ENCODE measurements at regions not wholly inside any gene's neighbourhood (a gene's known extent, or its start where the extent isn't known, plus 50 kb on each side); places are given as distances from the start of the nearest gene placed in this dataset.

- in situ Hi-C loops (cut with HindIII; ENCODE audit: low pct_unique_long_range_greater_than_20kb, low sequenced_read_pairs) = no loop called here
- TF ChIP-seq JUND (IDR thresholded peaks at IDR 0.05; ENCODE audit: low read depth) = no peak
- no peak for DNase-seq (ENCODE audit: low read depth in 1 of 2, low spot score in 1 of 2)
Observed at GRCh38 chr4:18953613-18954012, 932.1 kb upstream of the LCORL start.

DNA sequence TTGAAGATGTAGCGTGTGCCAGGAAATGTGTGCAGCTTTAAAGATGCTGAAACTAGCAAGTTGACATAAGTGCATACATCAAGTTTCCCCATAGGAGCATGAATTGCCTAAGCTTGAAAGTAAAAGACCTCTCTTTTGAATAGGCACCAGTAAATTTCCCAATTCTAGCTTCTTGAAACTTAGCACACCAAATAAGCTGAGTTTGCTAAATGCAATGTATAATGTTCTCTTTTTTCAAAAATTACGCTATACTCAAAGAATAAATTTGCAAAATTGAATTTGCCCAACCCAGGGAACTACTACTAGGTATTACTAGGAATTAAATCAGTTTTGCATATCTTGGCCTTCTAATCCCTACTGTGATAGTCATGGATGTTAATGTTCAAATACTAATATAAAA, 923.9 kb upstream of the LCORL start:
- TF ChIP-seq JUND (IDR thresholded peaks at IDR 0.05; ENCODE audit: low read depth) = no peak
- no peak for DNase-seq (ENCODE audit: low read depth in 1 of 2, low spot score in 1 of 2)
- in situ Hi-C loops (cut with HindIII; ENCODE audit: low pct_unique_long_range_greater_than_20kb, low sequenced_read_pairs) = no loop called here

DNA sequence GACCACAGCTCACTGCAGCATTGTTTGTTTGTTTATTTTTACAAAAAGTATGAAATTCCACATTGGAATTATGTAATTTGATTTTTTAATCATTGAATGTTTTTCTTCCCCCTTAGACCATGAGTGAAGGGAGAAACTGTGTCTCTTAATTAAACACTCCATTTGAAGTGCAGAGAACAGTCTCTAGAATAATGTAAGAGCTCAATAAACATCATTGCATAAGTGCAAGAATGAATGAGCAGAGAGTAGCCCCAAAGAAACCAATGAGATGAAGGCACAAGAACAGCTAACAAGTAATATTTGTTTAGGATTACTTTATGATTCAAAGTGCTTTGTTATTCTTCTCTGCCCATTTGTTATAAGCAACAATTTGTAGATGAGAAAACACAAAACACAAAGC, 921.3 kb upstream of the LCORL start:
- TF ChIP-seq JUND (IDR thresholded peaks at IDR 0.05; ENCODE audit: low read depth) = no peak
- DNase-seq (ENCODE audit: low read depth in 1 of 2, low spot score in 1 of 2) = no peak
- in situ Hi-C loops (cut with HindIII; ENCODE audit: low pct_unique_long_range_greater_than_20kb, low sequenced_read_pairs) = no loop called here

DNA sequence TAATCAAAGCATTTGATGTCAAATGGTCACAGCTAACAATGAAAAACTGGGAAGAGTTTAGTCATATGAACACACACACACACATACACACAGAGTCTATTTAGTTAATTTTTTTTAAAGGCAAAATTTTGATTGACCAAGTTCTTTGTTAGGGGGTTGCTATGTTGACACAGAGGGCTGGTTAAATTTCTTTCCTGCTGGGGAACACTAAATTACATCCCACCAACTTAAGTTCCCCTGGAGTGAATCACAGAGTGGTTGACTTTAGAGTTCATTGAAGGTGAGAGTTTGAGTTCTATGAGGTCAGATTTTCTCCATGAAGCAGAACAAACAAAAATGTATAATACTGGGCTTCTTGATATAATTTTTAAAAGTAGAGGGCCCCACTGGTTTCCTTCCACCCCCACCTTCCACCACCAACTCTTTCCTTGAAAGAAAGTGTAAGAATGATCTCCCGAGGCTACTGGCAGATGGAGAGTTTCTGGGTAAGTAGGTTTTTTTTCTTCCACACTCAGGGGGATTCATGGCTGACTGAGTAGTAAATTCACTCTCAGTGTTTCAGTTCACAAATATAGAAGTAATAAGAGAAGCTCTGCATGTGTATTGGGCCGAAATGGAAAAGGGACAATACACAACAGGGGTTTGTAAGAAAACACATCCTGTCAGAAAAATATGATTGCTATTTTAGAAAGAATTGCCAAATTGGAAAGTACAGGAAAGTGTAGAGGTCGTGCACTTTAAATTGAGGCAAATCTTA, 917.0 kb upstream of the LCORL start:
- DNase-seq (ENCODE audit: low read depth in 1 of 2, low spot score in 1 of 2) = no peak
- no peak for TF ChIP-seq JUND (IDR thresholded peaks at IDR 0.05; ENCODE audit: low read depth)
- in situ Hi-C loops (cut with HindIII; ENCODE audit: low pct_unique_long_range_greater_than_20kb, low sequenced_read_pairs) = no loop called here

DNA sequence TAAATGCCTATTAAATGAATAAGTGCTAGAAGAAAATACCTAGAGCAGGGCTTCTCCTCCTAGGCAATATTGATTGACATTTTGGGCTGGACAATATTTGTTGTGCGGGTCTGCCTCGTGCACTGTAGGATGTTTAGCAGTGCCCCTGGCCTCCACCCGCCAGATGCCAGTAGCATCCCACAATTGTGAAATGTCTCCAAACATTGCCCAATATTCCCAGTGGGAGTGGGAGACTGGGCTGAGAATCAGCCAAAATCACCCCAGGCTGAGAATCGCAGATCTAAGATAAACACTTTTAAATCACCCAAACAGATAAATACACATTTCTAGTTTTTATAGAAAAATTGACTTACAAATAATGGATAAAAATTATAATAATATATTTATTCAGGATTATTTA, 916.2 kb upstream of the LCORL start:
- no peak for TF ChIP-seq JUND (IDR thresholded peaks at IDR 0.05; ENCODE audit: low read depth)
- in situ Hi-C loops (cut with HindIII; ENCODE audit: low pct_unique_long_range_greater_than_20kb, low sequenced_read_pairs) = no loop called here
- DNase-seq (ENCODE audit: low read depth in 1 of 2, low spot score in 1 of 2) = no peak

- in situ Hi-C loops (cut with HindIII; ENCODE audit: low pct_unique_long_range_greater_than_20kb, low sequenced_read_pairs) = no loop called here
- DNase-seq (ENCODE audit: low read depth in 1 of 2, low spot score in 1 of 2) = no peak
- TF ChIP-seq JUND (IDR thresholded peaks at IDR 0.05; ENCODE audit: low read depth) = no peak
Observed at GRCh38 chr4:18937080-18937479, 915.5 kb upstream of the LCORL start.

DNA sequence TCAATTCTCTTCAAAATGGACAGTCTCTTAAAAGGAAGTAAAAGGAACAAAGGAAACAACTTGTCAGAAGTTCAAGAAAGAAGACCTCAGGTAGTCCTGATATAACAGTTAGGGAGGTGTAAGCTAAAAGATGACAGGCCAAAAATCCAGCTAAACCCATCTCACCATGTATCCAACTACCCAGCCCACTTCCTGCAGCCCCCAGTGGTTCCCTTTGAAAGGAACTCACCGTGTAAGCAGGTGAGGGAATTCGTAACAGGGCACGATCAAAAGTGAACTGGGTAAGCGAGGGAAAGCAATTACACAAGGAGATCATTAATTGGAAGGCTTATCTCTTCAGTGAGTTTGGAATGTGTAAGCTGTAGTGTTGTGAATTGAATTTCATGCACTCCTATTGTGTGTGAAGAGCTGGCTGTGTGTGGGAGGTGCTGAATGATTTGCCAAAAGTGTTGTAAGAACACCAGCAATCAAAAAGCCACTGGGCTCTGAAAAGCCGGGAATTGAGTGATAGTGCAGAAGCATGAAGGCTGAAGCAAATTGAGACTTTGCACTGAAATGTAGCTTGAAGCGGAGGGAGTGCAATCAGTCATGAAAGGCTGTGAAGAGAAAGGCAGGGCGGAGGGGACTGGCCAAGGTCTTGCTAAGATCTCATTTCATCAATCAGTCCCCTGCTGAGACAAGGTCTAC, 914.2 kb upstream of the LCORL start:
- TF ChIP-seq JUND (IDR thresholded peaks at IDR 0.05; ENCODE audit: low read depth) = no peak
- DNase-seq (ENCODE audit: low read depth in 1 of 2, low spot score in 1 of 2) = no peak
- in situ Hi-C loops (cut with HindIII; ENCODE audit: low pct_unique_long_range_greater_than_20kb, low sequenced_read_pairs) = no loop called here

- TF ChIP-seq JUND (IDR thresholded peaks at IDR 0.05; ENCODE audit: low read depth) = no peak
- in situ Hi-C loops (cut with HindIII; ENCODE audit: low pct_unique_long_range_greater_than_20kb, low sequenced_read_pairs) = no loop called here
- DNase-seq (ENCODE audit: low read depth in 1 of 2, low spot score in 1 of 2) = peak in 1 of 2 experiments; percentile 30
Observed at GRCh38 chr4:18934197-18934596, 912.6 kb upstream of the LCORL start.

DNA sequence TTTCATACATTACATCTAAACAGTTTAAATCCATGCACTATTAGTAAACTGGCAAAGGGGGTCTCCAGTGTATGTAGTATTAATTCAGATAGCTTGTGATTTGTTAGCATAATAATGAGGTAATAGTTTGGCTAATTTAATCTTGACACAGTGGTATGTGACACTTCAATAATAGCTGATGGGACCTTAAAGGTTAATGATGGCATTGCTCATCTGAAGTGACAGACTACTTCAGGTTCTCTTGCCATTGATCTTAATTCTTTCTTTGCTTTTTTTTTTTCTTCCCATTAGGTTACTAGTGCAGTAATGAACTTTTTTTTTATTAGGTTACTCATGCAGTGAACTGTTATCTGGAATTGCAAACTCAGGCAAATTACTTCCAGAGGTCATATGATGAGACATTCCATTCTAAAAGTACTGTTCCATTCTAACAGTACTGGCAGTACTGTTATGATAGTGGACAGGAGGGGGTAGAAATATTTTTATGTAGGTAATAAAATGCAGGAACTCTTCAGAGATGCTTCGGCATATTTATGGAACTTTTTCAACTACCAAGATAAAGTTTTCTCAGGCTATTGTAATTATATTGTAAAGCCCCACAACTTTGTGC, 911.3 kb upstream of the LCORL start:
- in situ Hi-C loops (cut with HindIII; ENCODE audit: low pct_unique_long_range_greater_than_20kb, low sequenced_read_pairs) = no loop called here
- DNase-seq (ENCODE audit: low read depth in 1 of 2, low spot score in 1 of 2) = no peak
- TF ChIP-seq JUND (IDR thresholded peaks at IDR 0.05; ENCODE audit: low read depth) = no peak

- TF ChIP-seq JUND (IDR thresholded peaks at IDR 0.05; ENCODE audit: low read depth) = no peak
- DNase-seq (ENCODE audit: low read depth in 1 of 2, low spot score in 1 of 2) = no peak
- in situ Hi-C loops (cut with HindIII; ENCODE audit: low pct_unique_long_range_greater_than_20kb, low sequenced_read_pairs) = no loop called here
Observed at GRCh38 chr4:18931643-18932377, 910.3 kb upstream of the LCORL start.

DNA sequence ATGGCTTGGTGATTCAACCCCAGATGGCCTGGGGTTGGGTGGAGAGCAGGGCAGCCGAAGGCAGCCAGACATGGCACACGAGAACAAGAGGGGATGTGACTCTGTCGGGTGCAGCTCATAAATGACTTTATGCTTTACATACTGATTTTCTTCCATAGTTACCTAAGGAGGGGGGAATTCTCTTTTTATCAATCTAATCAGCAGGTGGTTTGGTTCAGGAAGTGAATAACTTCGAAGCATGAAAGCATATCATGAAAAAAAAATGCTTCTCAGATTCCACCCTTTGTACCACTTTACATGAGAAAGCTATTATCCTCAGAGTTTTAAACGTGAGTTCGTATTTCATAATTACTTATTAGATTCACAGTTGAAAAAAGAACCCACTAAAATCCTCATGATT, 908.9 kb upstream of the LCORL start:
- no peak for TF ChIP-seq JUND (IDR thresholded peaks at IDR 0.05; ENCODE audit: low read depth)
- in situ Hi-C loops (cut with HindIII; ENCODE audit: low pct_unique_long_range_greater_than_20kb, low sequenced_read_pairs) = no loop called here
- DNase-seq (ENCODE audit: low read depth in 1 of 2, low spot score in 1 of 2) = no peak

GRCh38 chr4:18923496-18924161, 902.1 kb upstream of the LCORL start:
- no peak for DNase-seq (ENCODE audit: low read depth in 1 of 2, low spot score in 1 of 2)
- TF ChIP-seq JUND (IDR thresholded peaks at IDR 0.05; ENCODE audit: low read depth) = no peak
- in situ Hi-C loops (cut with HindIII; ENCODE audit: low pct_unique_long_range_greater_than_20kb, low sequenced_read_pairs) = no loop called here

All from T47D (cell line).